GM23248 (cell line): ENCODE measurements at regions not wholly inside any gene's neighbourhood (a gene's known extent, or its start where the extent isn't known, plus 50 kb on each side); places are given as distances from the start of the nearest gene placed in this dataset.

ENCODE experiments used
- EZH2 ChIP-seq: fragments of 200-600 bp; sonication (generic); IDR thresholded peaks from 2 replicates; pipeline ENCODE4 v1.6.1; 2018; ENCODE audit warnings: antibody characterized with exemption, mild to moderate bottlenecking; ENCODE audit not compliant: insufficient read depth, poor library complexity, severe bottlenecking
- EZH2phosphoT487 ChIP-seq: fragments of 200-600 bp; sonication (generic); IDR thresholded peaks from 2 replicates; pipeline ENCODE4 v1.6.1; 2018; ENCODE audit warnings: antibody characterized with exemption, moderate library complexity, mild to moderate bottlenecking, low read depth; ENCODE audit not compliant: insufficient read depth

DNA sequence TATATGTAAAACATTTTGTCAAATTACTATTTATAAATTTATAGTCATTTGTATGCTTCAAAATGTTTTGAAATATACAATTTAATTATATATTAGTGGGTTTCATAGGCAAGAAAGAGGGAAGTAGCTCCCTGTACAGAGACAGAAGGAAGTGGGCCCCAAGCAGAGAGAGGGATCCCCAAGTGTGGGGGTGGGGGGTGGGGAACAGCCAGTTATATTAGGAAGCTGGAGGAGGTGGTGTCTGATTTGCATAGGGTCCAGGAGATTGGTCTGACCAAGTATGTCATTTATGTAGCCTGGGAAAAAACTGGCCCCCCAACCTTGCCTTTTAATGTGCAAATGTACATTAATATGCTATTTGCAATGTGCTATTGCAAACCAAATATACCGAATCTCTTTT, 76.5 kb upstream of the ZSWIM2 start:
- TF ChIP-seq EZH2, result no peak
- no peak for TF ChIP-seq EZH2phosphoT487
